ENCODE measurements at regions not wholly inside any gene's neighbourhood (a gene's known extent, or its start where the extent isn't known, plus 50 kb on each side); places are given as distances from the start of the nearest gene placed in this dataset.

DNA sequence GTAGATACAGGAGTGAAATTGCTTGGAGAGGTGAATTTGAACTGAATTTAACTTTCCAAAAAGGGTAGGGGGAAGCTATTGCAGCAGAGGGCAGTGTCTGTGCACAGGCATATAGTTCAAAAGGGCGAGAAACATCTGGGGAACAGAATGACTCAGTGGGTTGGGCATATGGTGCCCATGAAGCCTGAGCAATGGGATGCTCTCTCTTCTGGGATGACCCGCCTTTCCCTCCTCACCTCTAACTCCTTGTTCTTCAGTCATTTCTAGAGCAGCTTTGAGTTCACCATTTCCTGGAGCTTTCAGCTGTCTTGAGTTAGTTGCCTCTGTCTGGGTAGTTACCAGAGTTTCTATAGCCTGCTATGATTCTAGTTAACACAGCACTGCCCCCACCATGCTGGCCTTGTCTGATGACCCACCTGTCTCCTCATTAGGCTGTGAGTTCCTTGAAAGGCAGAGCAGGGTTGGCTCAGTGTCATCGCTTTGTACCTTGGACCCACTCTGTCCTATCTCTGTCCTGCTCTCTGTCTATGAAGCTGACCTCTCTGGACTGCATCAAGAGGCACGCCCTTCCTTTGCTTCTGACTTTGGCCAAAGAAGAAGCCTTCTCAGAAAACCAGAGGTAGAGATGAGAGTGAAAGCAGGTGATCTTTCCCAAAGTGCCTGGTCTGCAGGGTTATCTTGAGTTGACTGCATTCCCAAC, 299.6 kb upstream of the KLF4 start:
- DNase-seq (ENCODE audit: low spot score), result no peak
- in situ Hi-C loops (cut with MboI; ENCODE audit: low pct_unique_long_range_greater_than_20kb, low sequenced_read_pairs, unreplicated experiment), result no loop called here

DNA sequence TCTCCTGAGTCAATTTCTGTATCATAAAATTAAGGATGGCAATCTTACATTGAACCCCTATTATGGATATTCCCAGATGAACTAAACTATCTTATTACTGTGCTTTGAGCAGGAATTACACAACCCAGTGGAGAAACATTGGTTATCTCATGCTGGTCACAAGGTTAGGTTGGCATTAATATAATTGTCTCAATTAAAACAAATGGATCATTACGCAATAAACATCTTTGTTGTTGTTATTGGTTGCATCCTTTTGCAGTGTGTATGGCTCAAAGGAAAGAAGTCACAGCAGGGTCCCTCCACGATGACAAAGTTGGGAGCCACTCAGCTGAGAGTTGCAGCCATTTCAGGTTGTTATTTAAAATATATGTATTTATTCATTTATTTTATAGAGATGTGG, 297.0 kb upstream of the KLF4 start:
- TF ChIP-seq, protein P1, sequence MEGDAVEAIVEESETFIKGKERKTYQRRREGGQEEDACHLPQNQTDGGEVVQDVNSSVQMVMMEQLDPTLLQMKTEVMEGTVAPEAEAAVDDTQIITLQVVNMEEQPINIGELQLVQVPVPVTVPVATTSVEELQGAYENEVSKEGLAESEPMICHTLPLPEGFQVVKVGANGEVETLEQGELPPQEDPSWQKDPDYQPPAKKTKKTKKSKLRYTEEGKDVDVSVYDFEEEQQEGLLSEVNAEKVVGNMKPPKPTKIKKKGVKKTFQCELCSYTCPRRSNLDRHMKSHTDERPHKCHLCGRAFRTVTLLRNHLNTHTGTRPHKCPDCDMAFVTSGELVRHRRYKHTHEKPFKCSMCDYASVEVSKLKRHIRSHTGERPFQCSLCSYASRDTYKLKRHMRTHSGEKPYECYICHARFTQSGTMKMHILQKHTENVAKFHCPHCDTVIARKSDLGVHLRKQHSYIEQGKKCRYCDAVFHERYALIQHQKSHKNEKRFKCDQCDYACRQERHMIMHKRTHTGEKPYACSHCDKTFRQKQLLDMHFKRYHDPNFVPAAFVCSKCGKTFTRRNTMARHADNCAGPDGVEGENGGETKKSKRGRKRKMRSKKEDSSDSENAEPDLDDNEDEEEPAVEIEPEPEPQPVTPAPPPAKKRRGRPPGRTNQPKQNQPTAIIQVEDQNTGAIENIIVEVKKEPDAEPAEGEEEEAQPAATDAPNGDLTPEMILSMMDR (IDR thresholded peaks at IDR 0.05; ENCODE audit: extremely low read depth, insufficient read depth, missing control alignments), result no peak
- in situ Hi-C loops (cut with MboI; ENCODE audit: low pct_unique_long_range_greater_than_20kb, low sequenced_read_pairs, unreplicated experiment), result no loop called here
- no peak for DNase-seq (ENCODE audit: low spot score)

More for the DNA sequence above, 299.6 kb upstream of the KLF4 start:
- TF ChIP-seq, protein P1 (IDR thresholded peaks at IDR 0.05; ENCODE audit: extremely low read depth, insufficient read depth, missing control alignments), result no peak

DNA sequence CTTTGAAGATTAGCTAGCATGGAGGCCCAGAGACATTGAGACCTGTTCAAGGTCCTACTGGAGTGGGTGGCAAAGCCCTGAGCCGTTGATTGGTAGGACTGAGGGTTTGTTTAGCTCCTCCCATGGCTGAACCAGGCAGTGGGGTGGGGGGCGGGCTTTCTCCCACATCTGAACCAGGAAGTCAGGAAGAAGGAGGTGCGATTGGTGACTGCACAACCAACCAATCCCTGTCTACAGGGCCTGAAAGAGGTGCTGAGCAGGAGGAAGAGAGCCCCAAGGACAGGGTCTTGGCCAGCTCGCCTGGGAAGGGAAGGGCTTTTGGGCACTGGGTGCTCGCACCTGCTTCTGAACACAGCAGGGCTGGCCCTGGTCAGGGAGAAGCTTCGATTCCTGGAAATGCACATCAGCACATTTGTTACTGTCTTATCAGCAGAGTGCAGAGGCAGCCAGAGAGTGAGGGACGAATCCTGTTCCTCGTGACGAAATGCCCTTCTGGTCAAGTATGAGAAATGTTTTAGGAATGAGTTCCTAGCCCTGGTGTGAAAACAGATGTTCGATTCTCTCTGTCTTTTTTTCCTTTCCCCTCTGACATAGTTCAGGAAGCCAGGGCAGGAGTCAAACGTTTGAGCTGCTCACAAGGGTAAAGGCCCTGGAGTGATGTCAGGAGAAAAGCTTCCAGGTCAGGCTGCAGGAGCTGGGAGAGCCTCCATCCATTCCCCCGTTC, 294.8 kb upstream of the KLF4 start:
- in situ Hi-C loops (cut with MboI; ENCODE audit: low pct_unique_long_range_greater_than_20kb, low sequenced_read_pairs, unreplicated experiment), result no loop called here
- no peak for DNase-seq (ENCODE audit: low spot score)
- TF ChIP-seq, protein P1 (IDR thresholded peaks at IDR 0.05; ENCODE audit: extremely low read depth, insufficient read depth, missing control alignments), result no peak

DNA sequence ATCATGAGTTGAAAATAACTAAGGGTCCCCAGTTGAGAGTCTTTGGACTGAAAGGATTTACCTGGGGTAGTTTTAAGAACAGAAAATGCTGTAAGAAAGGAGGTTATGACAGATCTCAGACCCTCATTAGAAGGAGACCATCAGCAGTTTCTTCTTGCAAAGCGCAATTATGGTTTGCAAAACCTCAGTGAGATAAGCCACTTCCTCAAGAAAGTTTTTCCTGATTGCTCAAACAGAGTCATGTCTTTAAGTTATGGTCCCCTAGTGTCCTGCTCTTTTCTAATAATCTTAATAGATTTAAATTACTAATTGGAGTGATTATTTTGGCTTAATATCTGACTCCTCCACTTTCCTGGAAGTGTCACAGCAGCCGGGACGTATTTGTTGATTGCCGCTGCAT, 293.2 kb upstream of the KLF4 start:
- in situ Hi-C loops (cut with MboI; ENCODE audit: low pct_unique_long_range_greater_than_20kb, low sequenced_read_pairs, unreplicated experiment), result no loop called here
- TF ChIP-seq, protein P1 (IDR thresholded peaks at IDR 0.05; ENCODE audit: extremely low read depth, insufficient read depth, missing control alignments), result no peak
- DNase-seq (ENCODE audit: low spot score), result no peak

DNA sequence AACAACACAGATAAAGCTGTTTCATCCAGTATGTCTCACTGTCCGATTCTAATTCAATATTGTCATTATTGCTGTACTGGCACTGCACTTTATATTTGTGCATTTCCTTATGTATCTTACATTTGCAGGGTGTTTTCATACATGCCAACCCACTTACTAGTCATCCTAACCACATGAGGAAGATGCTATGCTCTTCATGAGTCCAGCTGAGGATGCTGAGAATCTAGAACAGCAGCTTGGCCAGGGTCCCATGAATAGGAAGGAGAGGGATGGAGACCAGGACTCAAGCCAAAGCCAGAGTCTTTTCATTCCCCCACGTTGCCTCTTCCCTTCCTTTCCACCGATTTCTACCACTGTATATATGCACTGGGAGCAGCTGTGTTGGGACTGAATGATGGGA, 292.8 kb upstream of the KLF4 start:
- TF ChIP-seq, protein P1 (IDR thresholded peaks at IDR 0.05; ENCODE audit: extremely low read depth, insufficient read depth, missing control alignments), result no peak
- no peak for DNase-seq (ENCODE audit: low spot score)
- in situ Hi-C loops (cut with MboI; ENCODE audit: low pct_unique_long_range_greater_than_20kb, low sequenced_read_pairs, unreplicated experiment), result no loop called here

DNA sequence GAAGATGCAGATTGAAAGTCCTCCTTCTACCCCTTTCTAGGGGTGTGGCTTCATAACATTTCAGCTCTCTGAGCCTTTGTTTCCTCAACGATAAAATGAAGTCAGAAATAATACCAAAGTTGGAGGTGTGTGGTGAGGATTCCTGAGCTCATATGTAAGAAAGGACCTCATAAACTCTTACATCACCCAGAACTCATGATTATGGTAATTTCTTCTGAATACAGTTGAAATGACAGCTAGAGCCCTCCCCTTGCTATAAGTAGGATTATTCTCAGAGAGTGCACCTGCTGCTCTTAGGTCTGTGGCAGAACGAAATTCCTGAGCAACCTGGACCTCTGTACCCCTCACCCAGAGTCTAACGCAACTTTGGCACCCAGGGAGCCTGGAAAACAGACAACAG, 291.4 kb upstream of the KLF4 start:
- in situ Hi-C loops (cut with MboI; ENCODE audit: low pct_unique_long_range_greater_than_20kb, low sequenced_read_pairs, unreplicated experiment), result no loop called here
- DNase-seq (ENCODE audit: low spot score), result no peak

More for the DNA sequence above, 291.4 kb upstream of the KLF4 start:
- TF ChIP-seq, protein P1 (IDR thresholded peaks at IDR 0.05; ENCODE audit: extremely low read depth, insufficient read depth, missing control alignments), result no peak
